ENCODE measurements at regions not wholly inside any gene's neighbourhood (a gene's known extent, or its start where the extent isn't known, plus 50 kb on each side); places are given as distances from the start of the nearest gene placed in this dataset.

DNA sequence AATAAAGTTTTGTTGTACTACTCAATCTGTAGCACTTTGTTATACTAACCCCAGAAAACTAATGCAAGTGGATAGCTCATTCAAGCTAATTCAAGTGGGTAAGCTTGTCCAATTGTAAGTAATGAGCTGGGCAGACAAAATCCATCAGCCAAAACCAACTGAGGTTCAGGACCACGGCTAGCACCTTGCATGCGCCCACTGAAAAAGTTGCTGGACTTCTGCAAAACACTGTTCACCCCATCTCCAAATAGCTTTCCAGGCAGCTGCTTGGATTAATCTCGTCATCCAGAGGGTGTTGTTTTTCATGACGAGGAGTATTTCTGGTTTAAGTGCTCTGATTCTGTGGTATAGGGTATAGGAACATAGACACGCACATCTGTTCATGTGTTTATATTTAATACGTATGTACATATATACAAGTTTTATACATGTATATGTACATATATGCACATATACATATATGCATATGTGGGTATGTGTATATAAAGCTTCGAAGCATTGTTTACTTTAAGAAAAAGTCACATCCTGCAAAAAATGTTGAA, 307.5 kb downstream of the GALR1 start:
- Mint-ChIP-seq H3K27ac (no peak overlapping the region), H3K4me1 (no peaks in the 10 kb centered on the region), H3K36me3 (no peaks in the 10 kb centered on the region), H3K9me3 (no peaks in the 10 kb centered on the region), H3K4me3 (no peak overlapping the region), H3K27me3 (ENCODE audit: low read depth in 3 of 3) (peaks cover 0 to 6% (median 0%) of the 10 kb centered on the region in 3 donors)
- DNase-seq, result no peak
- no peaks in the 10 kb centered on the region for H4K20me1 ChIP-seq (ENCODE audit: insufficient read depth, low read length)
- H3K4me1 ChIP-seq (ENCODE audit: control insufficient read depth in 1 of 2, insufficient read depth in 2 of 2, low read length in 2 of 2), result no peaks in the 10 kb centered on the region
- no peaks in the 10 kb centered on the region for H3K9me3 ChIP-seq (replicated peaks in 1 of 2; ENCODE audit: control insufficient read depth in 1 of 2, insufficient read depth in 1 of 2, low read length in 2 of 2)
- TF ChIP-seq, protein P1, sequence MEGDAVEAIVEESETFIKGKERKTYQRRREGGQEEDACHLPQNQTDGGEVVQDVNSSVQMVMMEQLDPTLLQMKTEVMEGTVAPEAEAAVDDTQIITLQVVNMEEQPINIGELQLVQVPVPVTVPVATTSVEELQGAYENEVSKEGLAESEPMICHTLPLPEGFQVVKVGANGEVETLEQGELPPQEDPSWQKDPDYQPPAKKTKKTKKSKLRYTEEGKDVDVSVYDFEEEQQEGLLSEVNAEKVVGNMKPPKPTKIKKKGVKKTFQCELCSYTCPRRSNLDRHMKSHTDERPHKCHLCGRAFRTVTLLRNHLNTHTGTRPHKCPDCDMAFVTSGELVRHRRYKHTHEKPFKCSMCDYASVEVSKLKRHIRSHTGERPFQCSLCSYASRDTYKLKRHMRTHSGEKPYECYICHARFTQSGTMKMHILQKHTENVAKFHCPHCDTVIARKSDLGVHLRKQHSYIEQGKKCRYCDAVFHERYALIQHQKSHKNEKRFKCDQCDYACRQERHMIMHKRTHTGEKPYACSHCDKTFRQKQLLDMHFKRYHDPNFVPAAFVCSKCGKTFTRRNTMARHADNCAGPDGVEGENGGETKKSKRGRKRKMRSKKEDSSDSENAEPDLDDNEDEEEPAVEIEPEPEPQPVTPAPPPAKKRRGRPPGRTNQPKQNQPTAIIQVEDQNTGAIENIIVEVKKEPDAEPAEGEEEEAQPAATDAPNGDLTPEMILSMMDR (IDR thresholded peaks at IDR 0.05), result no peak
- intact Hi-C loops (cut with micrococcal nuclease), result no loop called here
- H3K27ac ChIP-seq (ENCODE audit: low read depth in 1 of 2, low read length in 2 of 2), result no peak overlapping the region
- no peaks in the 10 kb centered on the region for H3K36me3 ChIP-seq (replicated peaks in 1 of 2; ENCODE audit: control insufficient read depth in 1 of 2, insufficient read depth in 2 of 2, low read length in 2 of 2)
- H3K4me2 ChIP-seq (replicated peaks; ENCODE audit: extremely low read depth, low read length, poor library complexity, severe bottlenecking), result no peak overlapping the region
- H3K79me2 ChIP-seq (ENCODE audit: insufficient read depth, low read length), result no peaks in the 10 kb centered on the region
- no peaks in the 10 kb centered on the region for H3K27me3 ChIP-seq (ENCODE audit: control insufficient read depth in 2 of 2, insufficient read depth in 2 of 2, low read length in 2 of 2)
- H3K4me3 ChIP-seq (replicated peaks in 1 of 3; ENCODE audit: low read depth in 2 of 3, low read length in 3 of 3), result no peak overlapping the region
- WGBS (ENCODE audit: insufficient coverage), result no CpG with 5 or more reads among the region's 7 CpGs
- no peak overlapping the region for H3K9ac ChIP-seq (ENCODE audit: insufficient read depth, low read length, poor library complexity, severe bottlenecking)
- no peak overlapping the region for H2AFZ ChIP-seq (ENCODE audit: insufficient read depth, low read depth, low read length, poor library complexity, severe bottlenecking)

DNA sequence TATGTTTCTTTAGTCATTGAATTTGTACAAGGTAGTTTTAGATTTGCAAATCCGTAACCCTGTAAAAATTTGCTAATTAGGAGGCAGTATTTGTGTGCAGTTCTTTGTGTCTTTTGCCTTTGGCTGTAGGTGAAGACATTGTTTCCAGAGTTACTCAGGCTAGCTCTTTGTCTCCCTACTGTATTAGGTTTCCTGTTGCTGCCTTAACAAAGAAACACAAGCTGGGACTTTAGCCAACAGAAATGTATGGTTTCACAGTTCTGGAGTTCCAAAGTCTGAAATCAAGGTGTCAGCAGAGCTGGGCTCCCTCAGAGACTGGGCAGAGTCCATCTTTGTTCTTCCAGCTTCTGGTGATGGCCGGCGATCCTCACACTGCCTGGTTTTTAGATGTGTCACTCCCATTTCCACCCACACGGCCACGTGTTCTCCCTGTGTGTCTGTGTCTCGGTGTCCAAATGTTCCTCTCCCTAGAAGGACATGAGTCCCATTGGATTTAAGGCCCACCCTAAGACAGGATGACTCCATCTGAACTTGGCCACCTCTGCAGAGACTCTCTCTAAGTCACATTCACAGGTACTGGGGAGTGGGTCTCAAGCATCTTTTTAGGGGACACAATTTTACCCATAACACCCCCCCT, 309.7 kb downstream of the GALR1 start:
- DNase-seq, result no peak
- no peaks in the 10 kb centered on the region for H3K79me2 ChIP-seq (ENCODE audit: insufficient read depth, low read length)
- Mint-ChIP-seq H3K27me3 (ENCODE audit: low read depth in 3 of 3) (peaks cover 0 to 4% (median 0%) of the 10 kb centered on the region in 3 donors), H3K4me3 (no peak overlapping the region), H3K27ac (no peak overlapping the region), H3K36me3 (no peaks in the 10 kb centered on the region), H3K9me3 (no peaks in the 10 kb centered on the region), H3K4me1 (no peaks in the 10 kb centered on the region)
- H3K4me3 ChIP-seq (replicated peaks in 1 of 3; ENCODE audit: low read depth in 2 of 3, low read length in 3 of 3), result no peak overlapping the region
- no peak overlapping the region for H3K4me2 ChIP-seq (replicated peaks; ENCODE audit: extremely low read depth, low read length, poor library complexity, severe bottlenecking)
- intact Hi-C loops (cut with micrococcal nuclease), result no loop called here
- no peaks in the 10 kb centered on the region for H3K27me3 ChIP-seq (ENCODE audit: control insufficient read depth in 2 of 2, insufficient read depth in 2 of 2, low read length in 2 of 2)
- 72% methylated on average over 5 of the region's 6 CpGs for WGBS (ENCODE audit: insufficient coverage)
- H3K9me3 ChIP-seq (replicated peaks in 1 of 2; ENCODE audit: control insufficient read depth in 1 of 2, insufficient read depth in 1 of 2, low read length in 2 of 2), result no peaks in the 10 kb centered on the region
- no peaks in the 10 kb centered on the region for H3K4me1 ChIP-seq (ENCODE audit: control insufficient read depth in 1 of 2, insufficient read depth in 2 of 2, low read length in 2 of 2)
- H2AFZ ChIP-seq (ENCODE audit: insufficient read depth, low read depth, low read length, poor library complexity, severe bottlenecking), result no peak overlapping the region
- H4K20me1 ChIP-seq (ENCODE audit: insufficient read depth, low read length), result no peaks in the 10 kb centered on the region
- TF ChIP-seq, protein P1 (IDR thresholded peaks at IDR 0.05), result no peak
- H3K9ac ChIP-seq (ENCODE audit: insufficient read depth, low read length, poor library complexity, severe bottlenecking), result no peak overlapping the region
- H3K27ac ChIP-seq (ENCODE audit: low read depth in 1 of 2, low read length in 2 of 2), result no peak overlapping the region
- no peaks in the 10 kb centered on the region for H3K36me3 ChIP-seq (replicated peaks in 1 of 2; ENCODE audit: control insufficient read depth in 1 of 2, insufficient read depth in 2 of 2, low read length in 2 of 2)
